ENCODE measurements at regions not wholly inside any gene's neighbourhood (a gene's known extent, or its start where the extent isn't known, plus 50 kb on each side); places are given as distances from the start of the nearest gene placed in this dataset.
"Not testable (repeated sequence)": the region's sequence is repeated elsewhere in the genome, so short reads cannot be mapped to it uniquely, and the experiment has no call there.

GRCh38 chr10:128579901-128580300 lies 453.7 kb upstream of the MKI67 start:
- POLR2A ChIA-PET, result no interaction called here

DNA sequence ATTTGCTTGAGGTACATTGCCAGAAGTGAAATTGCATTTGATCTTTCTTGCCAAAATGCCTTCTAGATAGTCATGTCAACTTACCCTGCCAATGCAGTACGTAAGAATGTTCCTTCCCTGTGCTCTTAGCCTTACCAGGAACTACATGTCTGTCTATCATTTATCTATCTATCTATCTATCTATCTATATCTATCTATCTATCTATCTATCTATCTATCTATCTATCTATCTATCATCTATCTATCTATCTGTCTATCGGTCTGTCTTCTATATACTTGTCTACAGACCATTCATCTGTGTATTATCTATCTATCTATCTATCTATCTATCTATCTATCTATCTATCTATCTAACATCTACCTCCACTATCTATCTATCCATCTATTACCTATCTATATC lies 456.9 kb upstream of the MKI67 start:
- CTCF ChIA-PET, POLR2A ChIA-PET: not testable (repeated sequence)

More at GRCh38 chr10:128579901-128580300, 453.7 kb upstream of the MKI67 start:
- CTCF ChIA-PET, result no interaction called here

GRCh38 chr10:128586599-128586998 lies 460.4 kb upstream of the MKI67 start:
- CTCF ChIA-PET, POLR2A ChIA-PET: not testable (repeated sequence)

DNA sequence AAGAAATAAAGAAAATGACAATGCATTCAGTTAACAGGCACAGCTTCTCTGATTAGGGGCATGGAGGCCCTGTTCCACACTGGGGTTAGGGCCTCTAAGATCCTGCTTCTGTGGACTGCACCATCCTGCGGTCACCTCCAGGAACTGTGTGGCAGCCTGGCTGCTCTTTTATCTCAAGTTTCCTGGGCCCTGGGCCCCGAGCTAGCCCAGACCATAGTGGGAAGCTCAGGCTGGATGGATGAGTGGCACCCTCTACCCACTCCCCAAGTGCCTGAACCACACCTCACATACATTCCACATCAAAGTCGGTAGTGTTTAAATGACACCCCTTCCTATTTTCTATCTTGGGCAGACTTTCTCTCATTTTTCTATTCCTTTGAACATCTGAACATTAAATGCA lies 461.5 kb upstream of the MKI67 start:
- ChIA-PET CTCF (no interaction called here), POLR2A (no interaction called here)

GRCh38 chr10:128588402-128588801 lies 462.2 kb upstream of the MKI67 start:
- CTCF ChIA-PET, result no interaction called here
- POLR2A ChIA-PET, result no interaction called here

DNA sequence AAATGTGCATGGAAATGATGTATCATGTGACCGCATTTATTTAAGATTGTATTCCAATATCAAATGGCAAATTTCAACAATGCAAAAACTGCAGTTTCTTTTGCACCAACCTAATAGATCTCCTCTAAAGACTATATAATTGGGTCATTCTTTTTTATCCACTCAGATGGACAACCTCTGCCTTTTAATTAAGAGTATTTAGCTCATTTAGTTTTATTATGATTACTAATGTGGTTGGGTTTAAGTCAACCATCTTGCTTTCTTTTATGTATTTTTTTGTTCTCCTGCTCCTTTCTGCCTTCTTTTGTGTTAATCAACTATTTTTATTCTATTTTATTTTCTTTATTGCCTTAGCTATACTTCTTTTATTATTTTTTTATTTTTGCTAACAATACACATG lies 468.5 kb upstream of the MKI67 start:
- POLR2A ChIA-PET, result no interaction called here
- CTCF ChIA-PET, result no interaction called here

GRCh38 chr10:128596906-128597305 lies 470.7 kb upstream of the MKI67 start:
- ChIA-PET POLR2A (no interaction called here), CTCF (no interaction called here)

GRCh38 chr10:128599030-128599429 lies 472.8 kb upstream of the MKI67 start:
- POLR2A ChIA-PET, result no interaction called here
- CTCF ChIA-PET, result no interaction called here

DNA sequence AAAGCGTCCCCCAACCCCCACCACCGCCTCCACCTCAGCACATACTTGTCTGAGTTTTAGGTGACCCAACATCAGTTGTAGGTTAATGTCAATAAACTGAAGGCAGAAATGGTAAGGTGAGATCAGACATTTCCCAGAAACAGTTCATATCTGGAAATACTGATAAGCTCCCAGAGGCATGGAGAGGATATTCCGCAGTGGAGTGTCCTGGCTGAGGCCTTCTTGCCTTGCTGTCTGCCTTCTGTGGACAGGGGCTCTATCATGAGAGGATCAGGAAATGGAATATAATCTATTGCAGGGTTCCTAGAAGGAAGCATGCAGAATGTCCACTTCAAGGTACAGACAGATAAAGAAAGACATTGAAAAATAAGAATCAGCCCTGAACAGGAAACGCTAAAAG lies 473.3 kb upstream of the MKI67 start:
- CTCF ChIA-PET, result no interaction called here
- POLR2A ChIA-PET, result no interaction called here

DNA sequence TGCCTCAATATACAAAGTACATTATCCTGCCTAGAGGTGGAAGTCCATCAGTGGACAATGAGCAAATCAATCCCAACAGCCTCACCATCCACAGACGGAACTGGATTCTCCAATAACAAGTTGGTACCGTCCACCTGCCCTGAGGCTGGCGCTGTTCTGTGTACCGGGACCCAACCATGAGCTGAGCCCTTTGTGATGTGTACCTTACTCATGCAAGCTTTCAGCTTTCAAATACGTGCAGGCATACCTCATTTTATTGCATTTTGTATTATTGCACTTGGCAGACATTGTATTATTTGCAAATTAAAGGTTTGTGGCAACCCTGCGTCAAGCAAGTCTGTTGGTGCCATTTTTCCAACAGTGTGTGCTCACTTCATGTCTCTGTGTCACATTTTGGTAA lies 476.0 kb upstream of the MKI67 start:
- ChIA-PET CTCF (no interaction called here), POLR2A (no interaction called here)

- CTCF ChIA-PET, result no interaction called here
- POLR2A ChIA-PET, result no interaction called here
Measured at GRCh38 chr10:128604025-128604424, 477.8 kb upstream of the MKI67 start.

DNA sequence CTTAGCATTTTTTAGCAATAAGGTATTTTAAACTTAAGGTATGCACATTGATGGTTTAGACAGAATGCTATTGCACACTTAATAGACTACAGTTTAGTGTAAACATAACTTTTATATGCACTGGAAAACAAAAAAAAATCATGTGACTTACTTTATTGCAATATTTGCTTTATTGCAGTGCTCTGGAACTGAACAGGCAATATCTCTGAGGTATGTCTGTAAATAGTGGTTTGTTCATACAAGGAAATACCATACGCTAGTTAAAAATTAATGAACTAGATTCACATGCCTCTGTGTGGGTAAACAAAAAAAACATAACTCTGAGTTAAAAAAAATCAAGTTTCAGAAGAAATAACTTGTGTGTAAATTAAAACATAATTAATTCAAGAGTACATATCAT lies 479.0 kb upstream of the MKI67 start:
- POLR2A ChIA-PET, result no interaction called here
- CTCF ChIA-PET, result no interaction called here

- POLR2A ChIA-PET, result no interaction called here
- CTCF ChIA-PET, result no interaction called here
Measured at GRCh38 chr10:128606055-128606454, 479.8 kb upstream of the MKI67 start.

GRCh38 chr10:128608791-128609190 lies 482.6 kb upstream of the MKI67 start:
- POLR2A ChIA-PET, result no interaction called here
- CTCF ChIA-PET, result no interaction called here

GRCh38 chr10:128609460-128609859 lies 483.2 kb upstream of the MKI67 start:
- ChIA-PET CTCF (no interaction called here), POLR2A (no interaction called here)

DNA sequence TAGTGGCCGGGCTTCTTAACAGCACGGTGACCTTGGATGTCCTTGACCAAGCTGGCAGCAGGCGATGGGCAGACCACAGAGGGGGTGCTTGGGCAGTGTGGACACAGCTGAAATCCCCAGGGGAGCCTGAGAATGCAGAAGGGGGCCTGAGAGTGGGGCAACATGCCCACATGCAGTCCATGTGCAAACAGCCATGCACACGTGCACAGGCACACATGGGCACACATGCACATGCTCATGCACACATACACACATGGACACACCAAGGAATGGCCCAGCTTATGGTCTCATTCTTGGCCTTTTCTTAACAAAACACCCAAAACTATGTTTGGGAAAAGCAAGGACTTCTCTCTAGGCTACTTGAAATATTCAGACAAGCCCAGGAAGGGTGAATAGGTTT lies 483.9 kb upstream of the MKI67 start:
- ChIA-PET POLR2A (no interaction called here), CTCF (no interaction called here)

GRCh38 chr10:128612195-128612594 lies 486.0 kb upstream of the MKI67 start:
- CTCF ChIA-PET, result no interaction called here
- POLR2A ChIA-PET, result no interaction called here

- ChIA-PET CTCF (no interaction called here), POLR2A (no interaction called here)
Measured at GRCh38 chr10:128612631-128613030, 486.4 kb upstream of the MKI67 start.

- ChIA-PET POLR2A (no interaction called here), CTCF (no interaction called here)
Measured at GRCh38 chr10:128614016-128614605, 487.9 kb upstream of the MKI67 start.

DNA sequence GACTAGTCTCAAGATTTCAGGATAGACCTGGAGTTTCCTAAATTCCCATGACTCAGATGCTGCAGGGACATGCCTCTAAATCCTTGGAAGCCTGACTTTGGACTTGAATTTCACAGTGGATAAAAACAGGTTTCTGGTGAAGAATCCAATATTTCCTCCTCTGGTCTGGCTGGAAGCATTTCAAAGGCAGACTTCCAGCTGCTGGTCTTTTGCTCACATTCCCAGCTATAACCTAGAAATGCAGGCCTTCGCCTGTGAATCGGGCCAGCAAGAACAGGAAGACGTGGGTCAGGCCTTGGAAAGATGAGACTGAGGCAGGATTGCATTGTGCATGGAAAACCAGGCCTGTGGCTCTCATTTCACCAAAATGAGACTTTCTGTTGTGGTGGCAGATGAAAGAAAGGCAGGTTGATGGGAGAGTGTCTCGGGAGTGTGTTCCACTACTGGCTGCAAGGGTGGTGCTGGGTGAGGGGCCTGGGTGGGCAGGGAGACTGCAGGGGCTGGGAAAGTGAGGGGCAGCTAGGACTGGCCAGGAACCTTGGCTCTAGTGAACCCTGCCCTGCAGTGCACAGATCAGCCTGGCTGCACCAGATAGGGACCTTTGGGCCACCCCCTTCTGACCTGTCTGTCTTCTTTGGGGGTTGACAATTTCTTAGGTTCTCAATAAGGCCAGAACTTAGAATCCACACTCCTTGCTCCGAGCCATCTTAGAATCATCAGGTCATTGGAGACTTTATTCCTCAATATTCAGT lies 488.8 kb upstream of the MKI67 start:
- CTCF ChIA-PET, result no interaction called here
- POLR2A ChIA-PET, result no interaction called here

DNA sequence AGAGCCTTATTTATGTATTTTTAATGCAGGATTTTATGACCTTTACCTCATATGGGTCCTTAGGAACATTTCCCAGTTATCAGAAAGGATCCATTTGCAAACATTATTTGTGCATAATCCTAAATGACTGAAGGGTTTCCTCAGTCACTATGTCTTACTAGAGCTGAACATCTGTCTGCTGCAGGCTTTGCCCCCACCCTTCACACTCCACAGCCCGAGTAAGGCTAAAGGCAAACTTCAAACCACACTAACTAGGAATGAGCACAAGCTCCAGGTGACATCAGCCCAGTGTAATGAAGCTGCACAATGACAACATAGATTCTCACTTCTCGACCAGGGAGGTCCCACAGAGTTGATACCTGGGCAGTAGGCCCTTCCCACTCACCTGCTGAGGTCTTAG lies 491.3 kb upstream of the MKI67 start:
- ChIA-PET CTCF (no interaction called here), POLR2A (no interaction called here)

- ChIA-PET CTCF (no interaction called here), POLR2A (no interaction called here)
Measured at GRCh38 chr10:128622706-128623105, 496.5 kb upstream of the MKI67 start.

- ChIA-PET POLR2A (no interaction called here), CTCF (no interaction called here)
Measured at GRCh38 chr10:128623776-128624175, 497.6 kb upstream of the MKI67 start.

Measured in activated CD8-positive, alpha-beta memory T cell treated with anti-CD3 and anti-CD28 coated beads for 36 hours (primary cell).